ENCODE measurements at regions not wholly inside any gene's neighbourhood (a gene's known extent, or its start where the extent isn't known, plus 50 kb on each side); places are given as distances from the start of the nearest gene placed in this dataset.
"Not testable (repeated sequence)": the region's sequence is repeated elsewhere in the genome, so short reads cannot be mapped to it uniquely, and the experiment has no call there.

GRCh38 chr2:224151680-224152310, 112.7 kb upstream of the SERPINE2 start:
- H3K36me3 Mint-ChIP-seq = peaks cover 0 to 1% of the 10 kb centered on the region in 2 donors
- peaks cover 0 to 1% of the 10 kb centered on the region in 2 donors for H3K9me3 Mint-ChIP-seq
- no peak overlapping the region for H3K27ac Mint-ChIP-seq
- no peak for ATAC-seq (replicated peaks)
- no peaks in the 10 kb centered on the region for H3K4me1 Mint-ChIP-seq
- H3K27me3 Mint-ChIP-seq = peaks cover 6 to 9% of the 10 kb centered on the region in 2 donors
- no peak overlapping the region for H3K4me3 Mint-ChIP-seq
- DNase-seq = no peak

DNA sequence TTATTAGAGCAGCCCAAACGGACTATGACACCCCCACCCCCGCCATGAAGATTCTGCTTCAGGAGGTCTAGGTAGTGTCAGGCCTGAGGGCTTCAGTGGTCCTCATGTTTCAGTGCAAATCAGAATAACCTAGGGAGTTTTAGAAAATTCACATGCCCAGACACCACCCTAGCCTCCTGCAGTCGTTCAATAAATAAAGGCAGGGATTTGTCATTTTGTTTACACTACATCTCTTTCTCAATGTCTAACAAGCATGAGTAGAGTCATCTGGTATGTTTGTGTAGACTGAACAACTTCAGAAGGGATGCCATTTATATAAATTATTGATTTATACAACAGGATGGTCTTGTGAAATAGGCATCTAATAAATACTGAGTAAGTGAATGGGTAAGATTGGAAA, 112.1 kb upstream of the SERPINE2 start:
- no peak for DNase-seq
- ATAC-seq (replicated peaks) = no peak
- peaks cover 6 to 11% of the 10 kb centered on the region in 2 donors for H3K27me3 Mint-ChIP-seq
- H3K36me3 Mint-ChIP-seq = peaks cover 0 to 1% of the 10 kb centered on the region in 2 donors
- peaks cover 0 to 1% of the 10 kb centered on the region in 2 donors for H3K9me3 Mint-ChIP-seq
- H3K27ac Mint-ChIP-seq = no peak overlapping the region
- H3K4me1 Mint-ChIP-seq = no peaks in the 10 kb centered on the region
- no peak overlapping the region for H3K4me3 Mint-ChIP-seq

- peaks cover 6 to 17% of the 10 kb centered on the region in 2 donors for H3K27me3 Mint-ChIP-seq
- not testable (repeated sequence) for DNase-seq; H3K36me3 Mint-ChIP-seq; H3K9me3 Mint-ChIP-seq; H3K27ac Mint-ChIP-seq; H3K4me1 Mint-ChIP-seq; H3K4me3 Mint-ChIP-seq; ATAC-seq (replicated peaks)
Observed at GRCh38 chr2:224148058-224148457, 109.0 kb upstream of the SERPINE2 start.

DNA sequence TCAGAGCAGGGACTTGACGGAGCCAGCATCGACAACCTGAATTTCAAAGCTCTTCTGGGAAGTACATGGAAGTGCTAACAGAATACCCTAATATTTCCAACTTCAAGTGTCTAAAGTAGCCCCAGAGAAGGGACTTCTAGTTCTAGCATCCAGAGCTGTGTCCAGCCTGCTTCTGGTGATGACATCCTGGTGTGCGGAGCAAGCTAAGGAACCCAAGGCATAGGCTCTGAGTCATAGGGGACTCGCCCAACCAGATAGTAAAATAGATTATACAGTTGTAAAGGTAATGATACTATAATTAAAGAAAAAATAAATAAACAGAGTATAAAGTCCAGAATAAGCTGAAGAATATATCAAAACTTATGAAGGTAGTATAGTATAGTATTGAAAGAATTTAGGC, 108.1 kb upstream of the SERPINE2 start:
- no peaks in the 10 kb centered on the region for H3K4me1 Mint-ChIP-seq
- H3K27me3 Mint-ChIP-seq = peaks cover 6 to 21% of the 10 kb centered on the region in 2 donors
- H3K36me3 Mint-ChIP-seq = peaks cover 0 to 1% of the 10 kb centered on the region in 2 donors
- no peak overlapping the region for H3K27ac Mint-ChIP-seq
- DNase-seq (no peak), ATAC-seq (replicated peaks) (no peak)
- no peak overlapping the region for H3K4me3 Mint-ChIP-seq
- H3K9me3 Mint-ChIP-seq = peaks cover 0 to 1% of the 10 kb centered on the region in 2 donors

DNA sequence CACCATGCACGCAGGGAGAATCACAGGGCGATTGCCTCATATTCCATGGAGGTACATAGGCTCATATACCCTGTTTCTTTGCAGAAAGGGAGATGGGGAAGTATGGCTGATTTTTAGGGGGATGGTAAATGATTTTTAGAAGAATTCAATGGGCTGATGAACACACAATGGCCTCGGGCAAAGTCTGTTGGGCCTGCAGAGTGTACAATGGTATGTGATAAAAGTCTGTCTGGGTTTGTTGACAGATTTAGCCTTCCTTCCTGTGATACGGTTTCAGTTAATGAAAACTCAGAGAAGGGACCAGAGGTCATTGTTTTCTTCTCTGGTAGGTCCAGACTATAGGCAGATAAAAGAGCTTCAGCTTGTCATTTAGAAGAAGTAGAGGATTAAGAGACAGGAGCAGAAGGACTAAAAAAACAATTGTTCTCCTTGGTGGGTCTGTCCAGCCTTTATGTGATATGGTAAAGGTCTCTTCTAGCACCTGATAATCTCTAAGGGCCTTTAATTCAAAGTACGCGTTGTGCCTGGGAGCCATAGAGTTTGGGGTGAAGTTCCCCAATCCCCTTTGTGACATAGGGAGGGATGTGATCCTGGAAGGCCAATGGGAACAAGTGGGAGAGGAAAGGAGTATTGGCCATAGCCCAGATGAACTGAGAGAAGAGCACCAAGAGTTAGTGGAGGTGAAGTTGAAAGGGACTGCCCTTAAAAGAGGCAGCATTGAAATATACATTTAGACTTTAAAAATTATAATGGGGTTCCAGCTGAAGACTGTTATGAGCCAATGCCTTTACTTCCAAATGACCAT, 107.5 kb upstream of the SERPINE2 start:
- ATAC-seq (replicated peaks) (no peak), DNase-seq (no peak)
- H3K4me1 Mint-ChIP-seq = no peaks in the 10 kb centered on the region
- H3K36me3 Mint-ChIP-seq = peaks cover 0 to 1% of the 10 kb centered on the region in 2 donors
- H3K27ac Mint-ChIP-seq = no peak overlapping the region
- H3K4me3 Mint-ChIP-seq = no peak overlapping the region
- H3K9me3 Mint-ChIP-seq = peaks cover 0 to under 1% of the 10 kb centered on the region in 2 donors
- peaks cover 6 to 21% of the 10 kb centered on the region in 2 donors for H3K27me3 Mint-ChIP-seq

DNA sequence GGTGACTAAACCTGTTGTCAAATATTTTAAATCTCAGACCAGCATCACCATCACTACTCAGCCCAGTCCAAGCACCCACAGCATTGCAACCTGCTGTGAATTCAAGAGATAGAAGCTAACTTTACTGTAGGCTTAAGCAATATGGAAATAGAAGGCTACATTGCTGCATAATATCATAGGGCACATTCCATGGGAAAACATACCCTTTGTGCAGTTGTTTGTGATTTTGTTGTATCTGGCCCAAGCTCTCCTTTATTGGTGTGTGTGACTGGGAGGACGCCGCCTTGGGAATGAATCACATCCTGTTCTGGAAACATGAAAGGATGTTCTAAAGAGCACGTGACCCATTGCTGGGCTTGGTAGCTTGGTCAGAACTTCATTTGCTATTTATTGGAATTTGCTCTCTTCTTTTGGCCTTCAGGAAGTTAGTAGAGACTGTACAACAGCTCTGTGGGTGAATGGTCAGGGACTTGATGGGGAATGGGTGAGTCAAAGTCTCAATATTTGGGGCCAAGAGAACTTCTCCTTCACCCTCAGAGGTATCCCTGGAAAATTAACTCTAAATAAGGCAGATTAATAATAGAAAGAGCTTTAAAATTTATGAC, 106.8 kb upstream of the SERPINE2 start:
- no peak overlapping the region for H3K4me3 Mint-ChIP-seq
- H3K4me1 Mint-ChIP-seq = no peaks in the 10 kb centered on the region
- peaks cover 6 to 21% of the 10 kb centered on the region in 2 donors for H3K27me3 Mint-ChIP-seq
- peaks cover 0 to 1% of the 10 kb centered on the region in 2 donors for H3K36me3 Mint-ChIP-seq
- no peak overlapping the region for H3K27ac Mint-ChIP-seq
- ATAC-seq (replicated peaks) = no peak
- DNase-seq = no peak
- H3K9me3 Mint-ChIP-seq = no peaks in the 10 kb centered on the region

- H3K4me1 Mint-ChIP-seq = no peaks in the 10 kb centered on the region
- no peak for DNase-seq
- no peak for ATAC-seq (replicated peaks)
Observed at GRCh38 chr2:224143526-224143925, 104.4 kb upstream of the SERPINE2 start.

DNA sequence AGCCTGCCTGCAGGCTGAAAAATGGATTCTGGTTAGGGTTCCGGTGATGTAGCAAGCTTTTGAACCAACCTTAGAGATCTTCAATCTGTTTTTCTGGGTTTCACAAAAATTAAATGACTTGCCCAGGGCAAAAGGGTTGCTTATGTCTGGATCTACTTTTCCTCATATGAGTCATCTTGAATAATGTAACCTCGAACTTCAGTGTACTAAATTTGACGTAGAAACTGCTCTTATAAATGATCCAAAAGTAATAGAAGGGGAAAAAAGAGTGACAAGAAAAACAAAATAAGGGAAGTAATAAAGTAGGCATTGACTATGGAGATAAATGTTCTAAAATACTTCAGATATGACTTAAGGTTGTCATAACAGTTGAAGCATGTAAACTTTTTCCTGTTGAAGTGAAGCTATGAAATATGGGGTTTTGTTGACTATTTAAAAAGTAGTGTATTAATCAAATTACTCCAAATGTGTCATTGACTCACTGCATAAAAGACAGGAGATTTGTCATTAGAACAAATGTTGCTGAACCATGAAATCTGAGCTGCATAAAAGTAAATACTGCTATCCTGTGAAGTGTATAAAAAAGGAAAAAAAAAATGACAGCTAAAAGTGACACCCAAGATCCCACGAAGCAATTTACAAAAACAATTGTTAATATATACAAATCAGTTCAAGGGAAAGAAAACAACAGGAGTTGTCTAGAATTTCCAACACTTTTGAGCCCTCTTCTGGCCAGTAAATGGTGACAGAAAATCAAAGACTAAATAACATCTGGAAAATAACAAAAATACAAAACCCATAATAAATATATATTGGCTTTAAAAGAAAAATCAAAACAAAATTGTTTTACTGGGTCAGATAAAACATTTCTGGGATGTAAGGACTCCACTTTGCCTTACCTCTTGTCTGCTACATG, 103.6 kb upstream of the SERPINE2 start:
- ATAC-seq (replicated peaks) = no peak
- no peaks in the 10 kb centered on the region for H3K4me1 Mint-ChIP-seq
- peaks cover 10 to 27% of the 10 kb centered on the region in 2 donors for H3K27me3 Mint-ChIP-seq
- H3K36me3 Mint-ChIP-seq = no peaks in the 10 kb centered on the region
- no peak for DNase-seq
- no peak overlapping the region for H3K27ac Mint-ChIP-seq
- H3K4me3 Mint-ChIP-seq = no peak overlapping the region
- H3K9me3 Mint-ChIP-seq = peaks cover 0 to 2% of the 10 kb centered on the region in 2 donors

More at GRCh38 chr2:224143526-224143925, 104.4 kb upstream of the SERPINE2 start:
- no peak overlapping the region for H3K27ac Mint-ChIP-seq
- peaks cover 2 to 21% of the 10 kb centered on the region in 2 donors for H3K27me3 Mint-ChIP-seq
- H3K4me3 Mint-ChIP-seq = no peak overlapping the region
- H3K9me3 Mint-ChIP-seq = no peaks in the 10 kb centered on the region
- H3K36me3 Mint-ChIP-seq = no peaks in the 10 kb centered on the region

GRCh38 chr2:224141304-224141703, 102.2 kb upstream of the SERPINE2 start:
- Mint-ChIP-seq H3K36me3 (no peaks in the 10 kb centered on the region), H3K4me3 (no peak overlapping the region), H3K27me3 (peaks cover 11 to 27% of the 10 kb centered on the region in 2 donors), H3K4me1 (peaks cover 0 to 1% of the 10 kb centered on the region in 2 donors), H3K27ac (no peak overlapping the region), H3K9me3 (peaks cover 0 to 3% of the 10 kb centered on the region in 2 donors)
- DNase-seq = no peak
- ATAC-seq (replicated peaks) = no peak

- H3K27me3 Mint-ChIP-seq = peaks cover 20% of the 10 kb centered on the region in 2 donors
Observed at GRCh38 chr2:224137208-224137607, 98.1 kb upstream of the SERPINE2 start.

DNA sequence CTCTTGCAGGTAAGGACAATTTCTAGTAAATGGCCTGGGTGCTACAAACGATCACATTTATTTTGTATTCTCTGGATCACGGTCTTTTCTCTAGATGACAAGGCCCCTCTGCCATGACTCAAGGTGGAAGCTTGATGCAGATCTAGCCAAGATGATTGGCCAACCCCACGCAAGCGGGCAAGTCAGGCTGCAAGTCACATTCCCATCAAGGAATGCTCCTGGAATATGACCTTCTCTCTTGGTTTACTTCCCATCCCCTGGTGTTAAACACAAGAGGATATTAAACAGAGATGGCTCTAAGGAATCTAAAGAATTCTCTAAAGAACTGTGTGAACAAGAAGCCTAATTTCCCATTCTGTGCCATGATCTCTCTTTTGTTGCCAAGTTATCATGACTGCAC, 97.3 kb upstream of the SERPINE2 start:
- Mint-ChIP-seq H3K9me3 (peaks cover 0 to 3% of the 10 kb centered on the region in 2 donors), H3K27ac (no peak overlapping the region), H3K27me3 (peaks cover 20 to 28% of the 10 kb centered on the region in 2 donors), H3K36me3 (no peaks in the 10 kb centered on the region), H3K4me1 (peaks cover 0 to 1% of the 10 kb centered on the region in 2 donors), H3K4me3 (no peak overlapping the region)
- DNase-seq = no peak
- ATAC-seq (replicated peaks) = no peak

More at GRCh38 chr2:224137208-224137607, 98.1 kb upstream of the SERPINE2 start:
- no peak for ATAC-seq (replicated peaks)
- Mint-ChIP-seq H3K9me3 (peaks cover 0 to 3% of the 10 kb centered on the region in 2 donors), H3K4me1 (peaks cover 0 to 1% of the 10 kb centered on the region in 2 donors), H3K27ac (no peak overlapping the region), H3K4me3 (no peak overlapping the region), H3K36me3 (no peaks in the 10 kb centered on the region)
- no peak for DNase-seq

GRCh38 chr2:224135881-224136280, 96.8 kb upstream of the SERPINE2 start:
- peaks cover 0 to 1% of the 10 kb centered on the region in 2 donors for H3K4me1 Mint-ChIP-seq
- H3K4me3 Mint-ChIP-seq = no peak overlapping the region
- peaks cover 0 to 3% of the 10 kb centered on the region in 2 donors for H3K9me3 Mint-ChIP-seq
- DNase-seq (no peak), ATAC-seq (replicated peaks) (no peak)
- H3K27ac Mint-ChIP-seq = no peak overlapping the region
- H3K36me3 Mint-ChIP-seq = no peaks in the 10 kb centered on the region
- H3K27me3 Mint-ChIP-seq = peaks cover 20 to 30% of the 10 kb centered on the region in 2 donors

DNA sequence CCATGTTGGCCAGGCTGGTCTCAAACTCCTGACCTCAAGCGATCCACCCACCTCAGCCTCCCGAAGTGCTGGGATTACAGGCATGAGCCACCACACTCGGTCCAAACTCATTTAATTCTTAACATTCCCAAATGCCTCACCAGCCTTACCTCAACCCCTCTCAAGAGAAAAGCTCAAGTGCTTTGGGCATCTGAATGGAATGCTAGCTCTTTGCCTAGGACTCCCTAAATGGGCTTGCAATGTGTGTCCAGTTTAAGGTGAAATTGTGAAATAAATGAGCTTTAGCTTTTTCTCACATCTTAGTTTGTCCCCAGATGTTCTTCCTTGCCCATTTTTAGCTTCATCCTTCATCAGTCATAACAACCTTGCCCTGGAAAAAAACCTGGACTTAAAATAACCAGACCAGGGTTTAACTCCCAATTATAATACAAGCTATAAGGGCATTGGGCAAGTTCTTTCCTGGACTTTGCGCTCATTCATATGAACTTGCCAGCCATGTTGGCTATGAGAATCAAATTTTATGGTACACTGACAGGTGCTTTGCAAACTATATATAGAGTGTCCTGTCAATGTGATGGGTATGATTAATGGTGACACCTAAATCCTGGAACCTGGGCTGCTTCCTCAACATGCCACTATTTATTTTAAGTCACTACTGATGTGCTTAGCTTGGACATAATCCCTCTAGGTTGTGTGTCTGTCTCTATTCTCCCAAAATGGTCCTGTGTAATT, 95.1 kb upstream of the SERPINE2 start:
- Mint-ChIP-seq H3K4me1 (peaks cover 0 to 1% of the 10 kb centered on the region in 2 donors), H3K36me3 (no peaks in the 10 kb centered on the region), H3K27ac (no peak overlapping the region), H3K27me3 (peaks cover 15 to 33% of the 10 kb centered on the region in 2 donors), H3K9me3 (peaks cover 0 to 3% of the 10 kb centered on the region in 2 donors), H3K4me3 (no peak overlapping the region)
- ATAC-seq (replicated peaks) (no peak), DNase-seq (no peak)
